ENCODE measurements at regions not wholly inside any gene's neighbourhood (a gene's known extent, or its start where the extent isn't known, plus 50 kb on each side); places are given as distances from the start of the nearest gene placed in this dataset.

DNA sequence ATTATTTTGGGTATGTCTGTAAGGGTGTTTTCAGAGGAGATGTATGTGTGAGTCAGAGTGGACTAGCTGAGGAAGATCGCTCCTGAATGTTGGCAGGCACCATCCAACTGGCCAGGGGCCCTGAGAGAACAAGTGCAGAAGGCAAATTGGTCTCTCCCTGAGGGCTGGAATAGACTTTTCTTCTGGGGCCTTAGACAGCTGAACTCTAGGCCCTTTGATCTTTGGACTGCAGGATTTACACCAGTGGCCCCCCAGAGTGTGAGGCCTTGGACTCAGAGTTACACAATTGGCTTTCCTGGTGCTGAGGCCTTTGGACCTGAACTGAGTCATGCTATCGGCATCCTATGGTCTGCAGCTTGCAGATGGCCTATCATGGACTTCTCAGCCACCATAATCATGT, 217.2 kb downstream of the REEP3 start (continued):
- TF ChIP-seq, protein P1, sequence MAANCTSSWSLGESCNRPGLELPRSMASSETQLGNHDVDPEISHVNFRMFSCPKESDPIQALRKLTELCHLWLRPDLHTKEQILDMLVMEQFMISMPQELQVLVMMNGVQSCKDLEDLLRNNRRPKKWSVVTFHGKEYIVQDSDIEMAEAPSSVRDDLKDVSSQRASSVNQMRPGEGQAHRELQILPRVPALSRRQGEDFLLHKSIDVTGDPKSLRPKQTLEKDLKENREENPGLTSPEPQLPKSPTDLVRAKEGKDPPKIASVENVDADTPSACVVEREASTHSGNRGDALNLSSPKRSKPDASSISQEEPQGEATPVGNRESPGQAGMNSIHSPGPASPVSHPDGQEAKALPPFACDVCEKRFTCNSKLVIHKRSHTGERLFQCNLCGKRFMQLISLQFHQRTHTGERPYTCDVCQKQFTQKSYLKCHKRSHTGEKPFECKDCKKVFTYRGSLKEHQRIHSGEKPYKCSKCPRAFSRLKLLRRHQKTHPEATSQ (CRISPR knock-in tag; IDR thresholded peaks at IDR 0.05; ENCODE audit: borderline replicate concordance) = peak; percentile 55; the same call in 1 of the 2 replicates
- TF ChIP-seq CBX5 (CRISPR knock-in tag; IDR thresholded peaks at IDR 0.05; ENCODE audit: borderline replicate concordance) = peak; percentile 93
- TF ChIP-seq PPARG (CRISPR knock-in tag; conservative IDR thresholded peaks at IDR 0.05) = 0 out of 2 replicates have a peak, but pooled peaks have one; percentile 53
- no peak for TF ChIP-seq ZBTB3 (CRISPR knock-in tag; IDR thresholded peaks at IDR 0.05; ENCODE audit: borderline replicate concordance, low read depth)
- TF ChIP-seq, protein P2, sequence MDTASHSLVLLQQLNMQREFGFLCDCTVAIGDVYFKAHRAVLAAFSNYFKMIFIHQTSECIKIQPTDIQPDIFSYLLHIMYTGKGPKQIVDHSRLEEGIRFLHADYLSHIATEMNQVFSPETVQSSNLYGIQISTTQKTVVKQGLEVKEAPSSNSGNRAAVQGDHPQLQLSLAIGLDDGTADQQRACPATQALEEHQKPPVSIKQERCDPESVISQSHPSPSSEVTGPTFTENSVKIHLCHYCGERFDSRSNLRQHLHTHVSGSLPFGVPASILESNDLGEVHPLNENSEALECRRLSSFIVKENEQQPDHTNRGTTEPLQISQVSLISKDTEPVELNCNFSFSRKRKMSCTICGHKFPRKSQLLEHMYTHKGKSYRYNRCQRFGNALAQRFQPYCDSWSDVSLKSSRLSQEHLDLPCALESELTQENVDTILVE (CRISPR knock-in tag; IDR thresholded peaks at IDR 0.05) = peak; percentile 53; the same call in 1 of the 2 replicates
- 0 out of 2 replicates have a peak, but pooled peaks have one; percentile 35 for TF ChIP-seq ATF7 (IDR thresholded peaks at IDR 0.05)
- TF ChIP-seq ATF7 (CRISPR knock-in tag; IDR thresholded peaks at IDR 0.05) = peak; percentile 85
- TF ChIP-seq ETV5 (CRISPR knock-in tag; IDR thresholded peaks at IDR 0.05; ENCODE audit: borderline replicate concordance) = peak; percentile 72; the same call in 1 of the 2 replicates
- no peak for TF ChIP-seq ZSCAN9 (CRISPR knock-in tag; IDR thresholded peaks at IDR 0.05; ENCODE audit: borderline replicate concordance)
- TF ChIP-seq, protein P3, sequence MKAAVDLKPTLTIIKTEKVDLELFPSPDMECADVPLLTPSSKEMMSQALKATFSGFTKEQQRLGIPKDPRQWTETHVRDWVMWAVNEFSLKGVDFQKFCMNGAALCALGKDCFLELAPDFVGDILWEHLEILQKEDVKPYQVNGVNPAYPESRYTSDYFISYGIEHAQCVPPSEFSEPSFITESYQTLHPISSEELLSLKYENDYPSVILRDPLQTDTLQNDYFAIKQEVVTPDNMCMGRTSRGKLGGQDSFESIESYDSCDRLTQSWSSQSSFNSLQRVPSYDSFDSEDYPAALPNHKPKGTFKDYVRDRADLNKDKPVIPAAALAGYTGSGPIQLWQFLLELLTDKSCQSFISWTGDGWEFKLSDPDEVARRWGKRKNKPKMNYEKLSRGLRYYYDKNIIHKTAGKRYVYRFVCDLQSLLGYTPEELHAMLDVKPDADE (CRISPR knock-in tag; IDR thresholded peaks at IDR 0.05) = no peak
- peak; percentile 90 to 95 for TF ChIP-seq EP300 (IDR thresholded peaks at IDR 0.05; ENCODE audit: low read depth in 2 of 2, low read length in 2 of 2)
- TF ChIP-seq EP300 (CRISPR knock-in tag; IDR thresholded peaks at IDR 0.05; ENCODE audit: borderline replicate concordance) = peak; percentile 86
- TF ChIP-seq, protein P4, sequence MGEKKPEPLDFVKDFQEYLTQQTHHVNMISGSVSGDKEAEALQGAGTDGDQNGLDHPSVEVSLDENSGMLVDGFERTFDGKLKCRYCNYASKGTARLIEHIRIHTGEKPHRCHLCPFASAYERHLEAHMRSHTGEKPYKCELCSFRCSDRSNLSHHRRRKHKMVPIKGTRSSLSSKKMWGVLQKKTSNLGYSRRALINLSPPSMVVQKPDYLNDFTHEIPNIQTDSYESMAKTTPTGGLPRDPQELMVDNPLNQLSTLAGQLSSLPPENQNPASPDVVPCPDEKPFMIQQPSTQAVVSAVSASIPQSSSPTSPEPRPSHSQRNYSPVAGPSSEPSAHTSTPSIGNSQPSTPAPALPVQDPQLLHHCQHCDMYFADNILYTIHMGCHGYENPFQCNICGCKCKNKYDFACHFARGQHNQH (CRISPR knock-in tag; IDR thresholded peaks at IDR 0.05) = peak; percentile 92
- TF ChIP-seq NRL (CRISPR knock-in tag; IDR thresholded peaks at IDR 0.05; ENCODE audit: borderline replicate concordance) = no peak
- TF ChIP-seq, protein P5, sequence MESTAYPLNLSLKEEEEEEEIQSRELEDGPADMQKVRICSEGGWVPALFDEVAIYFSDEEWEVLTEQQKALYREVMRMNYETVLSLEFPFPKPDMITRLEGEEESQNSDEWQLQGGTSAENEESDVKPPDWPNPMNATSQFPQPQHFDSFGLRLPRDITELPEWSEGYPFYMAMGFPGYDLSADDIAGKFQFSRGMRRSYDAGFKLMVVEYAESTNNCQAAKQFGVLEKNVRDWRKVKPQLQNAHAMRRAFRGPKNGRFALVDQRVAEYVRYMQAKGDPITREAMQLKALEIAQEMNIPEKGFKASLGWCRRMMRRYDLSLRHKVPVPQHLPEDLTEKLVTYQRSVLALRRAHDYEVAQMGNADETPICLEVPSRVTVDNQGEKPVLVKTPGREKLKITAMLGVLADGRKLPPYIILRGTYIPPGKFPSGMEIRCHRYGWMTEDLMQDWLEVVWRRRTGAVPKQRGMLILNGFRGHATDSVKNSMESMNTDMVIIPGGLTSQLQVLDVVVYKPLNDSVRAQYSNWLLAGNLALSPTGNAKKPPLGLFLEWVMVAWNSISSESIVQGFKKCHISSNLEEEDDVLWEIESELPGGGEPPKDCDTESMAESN (CRISPR knock-in tag; conservative IDR thresholded peaks at IDR 0.05) = peak; percentile 65; the same call in 1 of the 2 replicates
- no peak for TF ChIP-seq PAWR (CRISPR knock-in tag; IDR thresholded peaks at IDR 0.05; ENCODE audit: borderline replicate concordance)
- TF ChIP-seq ZNF670 (CRISPR knock-in tag; IDR thresholded peaks at IDR 0.05; ENCODE audit: borderline replicate concordance) = peak; percentile 74; the same call in 1 of the 2 replicates
- TF ChIP-seq HMG20A (CRISPR knock-in tag; IDR thresholded peaks at IDR 0.05; ENCODE audit: borderline replicate concordance) = peak; percentile 99
- peak; percentile 98 for TF ChIP-seq ZMYM4 (CRISPR knock-in tag; IDR thresholded peaks at IDR 0.05)
- 0 out of 2 replicates have a peak, but pooled peaks have one; percentile 45 for TF ChIP-seq KMT2B (CRISPR knock-in tag; IDR thresholded peaks at IDR 0.05)
- TF ChIP-seq MEIS2 (CRISPR knock-in tag; IDR thresholded peaks at IDR 0.05) = 0 out of 2 replicates have a peak, but pooled peaks have one; percentile 47
- TF ChIP-seq NR3C1 (CRISPR knock-in tag; IDR thresholded peaks at IDR 0.05) = no peak
- TF ChIP-seq, protein P6, sequence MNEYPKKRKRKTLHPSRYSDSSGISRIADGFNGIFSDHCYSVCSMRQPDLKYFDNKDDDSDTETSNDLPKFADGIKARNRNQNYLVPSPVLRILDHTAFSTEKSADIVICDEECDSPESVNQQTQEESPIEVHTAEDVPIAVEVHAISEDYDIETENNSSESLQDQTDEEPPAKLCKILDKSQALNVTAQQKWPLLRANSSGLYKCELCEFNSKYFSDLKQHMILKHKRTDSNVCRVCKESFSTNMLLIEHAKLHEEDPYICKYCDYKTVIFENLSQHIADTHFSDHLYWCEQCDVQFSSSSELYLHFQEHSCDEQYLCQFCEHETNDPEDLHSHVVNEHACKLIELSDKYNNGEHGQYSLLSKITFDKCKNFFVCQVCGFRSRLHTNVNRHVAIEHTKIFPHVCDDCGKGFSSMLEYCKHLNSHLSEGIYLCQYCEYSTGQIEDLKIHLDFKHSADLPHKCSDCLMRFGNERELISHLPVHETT (CRISPR knock-in tag; conservative IDR thresholded peaks at IDR 0.05) = no peak
- TF ChIP-seq ZFP36L2 (CRISPR knock-in tag; IDR thresholded peaks at IDR 0.05) = no peak

Measured in HepG2 (cell line).